ENCODE measurements at regions not wholly inside any gene's neighbourhood (a gene's known extent, or its start where the extent isn't known, plus 50 kb on each side); places are given as distances from the start of the nearest gene placed in this dataset.
"Not testable (repeated sequence)": the region's sequence is repeated elsewhere in the genome, so short reads cannot be mapped to it uniquely, and the experiment has no call there.

DNA sequence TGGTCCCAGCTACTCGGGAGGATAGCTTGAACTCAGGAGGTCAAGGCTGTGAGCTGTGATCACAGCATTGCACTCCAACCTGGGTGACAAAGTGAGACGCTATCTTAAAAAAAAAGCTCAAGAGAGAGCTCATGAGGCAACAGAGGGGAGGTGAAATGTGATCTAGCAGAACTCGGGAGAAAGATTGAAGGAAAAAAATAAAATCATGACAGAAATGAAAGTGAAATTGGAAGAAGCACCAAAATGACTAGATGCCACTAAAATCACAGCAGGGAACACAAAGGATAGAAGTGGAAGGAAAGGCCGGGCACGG lies 109.4 kb upstream of the BNIP2 start:
- no peak for FAIRE-seq
- no peak for DNase-seq (ENCODE audit: insufficient read length, low spot score)
- TF ChIP-seq TAF1 (IDR thresholded peaks at IDR 0.05; ENCODE audit: low read depth, low read length) = no peak
- TF ChIP-seq POU2F2 (IDR thresholded peaks at IDR 0.05; ENCODE audit: low read depth, low read length) = no peak
- TF ChIP-seq POLR2A (IDR thresholded peaks at IDR 0.05; ENCODE audit: low read depth, low read length) = no peak
- TF ChIP-seq POLR2AphosphoS5 (IDR thresholded peaks at IDR 0.05; ENCODE audit: low read depth, low read length) = no peak
- no peak for TF ChIP-seq PAX5 (IDR thresholded peaks at IDR 0.05; ENCODE audit: insufficient read depth, low read length, severe bottlenecking)
- no peak for TF ChIP-seq SPI1 (IDR thresholded peaks at IDR 0.05; ENCODE audit: low read depth, low read length)

- no peak for FAIRE-seq
- DNase-seq (ENCODE audit: insufficient read length, low spot score) = no peak
- no peak for TF ChIP-seq POU2F2 (IDR thresholded peaks at IDR 0.05; ENCODE audit: low read depth, low read length)
- TF ChIP-seq POLR2AphosphoS5 (IDR thresholded peaks at IDR 0.05; ENCODE audit: low read depth, low read length) = no peak
- TF ChIP-seq PAX5 (IDR thresholded peaks at IDR 0.05; ENCODE audit: insufficient read depth, low read length, severe bottlenecking) = no peak
- no peak for TF ChIP-seq TAF1 (IDR thresholded peaks at IDR 0.05; ENCODE audit: low read depth, low read length)
- TF ChIP-seq POLR2A (IDR thresholded peaks at IDR 0.05; ENCODE audit: low read depth, low read length) = no peak
- TF ChIP-seq SPI1 (IDR thresholded peaks at IDR 0.05; ENCODE audit: low read depth, low read length) = no peak
These were observed 108.9 kb upstream of the BNIP2 start for GRCh38 chr15:59797756-59798604.

GRCh38 chr15:59794229-59794886 lies 105.2 kb upstream of the BNIP2 start:
- FAIRE-seq (peak; percentile 13), DNase-seq (ENCODE audit: insufficient read length, low spot score) (no peak)
- TF ChIP-seq POLR2AphosphoS5 (IDR thresholded peaks at IDR 0.05; ENCODE audit: low read depth, low read length) (no peak), TAF1 (IDR thresholded peaks at IDR 0.05; ENCODE audit: low read depth, low read length) (no peak), POU2F2 (IDR thresholded peaks at IDR 0.05; ENCODE audit: low read depth, low read length) (no peak), SPI1 (IDR thresholded peaks at IDR 0.05; ENCODE audit: low read depth, low read length) (no peak), PAX5 (IDR thresholded peaks at IDR 0.05; ENCODE audit: insufficient read depth, low read length, severe bottlenecking) (no peak), POLR2A (IDR thresholded peaks at IDR 0.05; ENCODE audit: low read depth, low read length) (no peak)

DNA sequence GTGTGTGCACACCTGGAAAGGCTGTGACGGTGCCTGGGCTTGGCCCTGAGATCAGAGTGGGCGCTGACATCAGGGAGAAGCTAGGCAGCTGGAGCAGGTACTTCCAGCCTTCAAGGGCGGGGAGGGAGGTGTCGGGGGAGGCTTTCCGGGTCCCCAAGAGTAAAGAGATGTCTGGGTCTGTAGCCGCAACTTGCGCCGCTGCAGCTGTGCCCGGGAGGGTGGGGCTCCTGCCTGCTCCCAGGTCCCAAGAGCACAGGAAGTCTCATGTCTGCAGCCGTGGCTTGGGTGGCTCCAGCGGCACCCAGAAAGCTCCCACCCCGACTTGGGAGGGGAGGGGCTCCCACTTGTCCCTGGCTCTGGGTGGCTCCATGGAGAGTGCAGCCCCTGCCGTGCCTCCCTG lies 103.2 kb upstream of the BNIP2 start:
- FAIRE-seq (no peak), DNase-seq (ENCODE audit: insufficient read length, low spot score) (no peak)
- TF ChIP-seq SPI1 (IDR thresholded peaks at IDR 0.05; ENCODE audit: low read depth, low read length) (no peak), POLR2A (IDR thresholded peaks at IDR 0.05; ENCODE audit: low read depth, low read length) (no peak), POLR2AphosphoS5 (IDR thresholded peaks at IDR 0.05; ENCODE audit: low read depth, low read length) (no peak), TAF1 (IDR thresholded peaks at IDR 0.05; ENCODE audit: low read depth, low read length) (no peak), POU2F2 (IDR thresholded peaks at IDR 0.05; ENCODE audit: low read depth, low read length) (no peak), PAX5 (IDR thresholded peaks at IDR 0.05; ENCODE audit: insufficient read depth, low read length, severe bottlenecking) (no peak)

- TF ChIP-seq TAF1 (IDR thresholded peaks at IDR 0.05; ENCODE audit: low read depth, low read length) = no peak
- no peak for TF ChIP-seq POLR2A (IDR thresholded peaks at IDR 0.05; ENCODE audit: low read depth, low read length)
- no peak for TF ChIP-seq PAX5 (IDR thresholded peaks at IDR 0.05; ENCODE audit: insufficient read depth, low read length, severe bottlenecking)
- TF ChIP-seq SPI1 (IDR thresholded peaks at IDR 0.05; ENCODE audit: low read depth, low read length) = no peak
- TF ChIP-seq POU2F2 (IDR thresholded peaks at IDR 0.05; ENCODE audit: low read depth, low read length) = no peak
- TF ChIP-seq POLR2AphosphoS5 (IDR thresholded peaks at IDR 0.05; ENCODE audit: low read depth, low read length) = no peak
- no peak for FAIRE-seq
These were observed 102.6 kb upstream of the BNIP2 start for GRCh38 chr15:59791755-59792154.

DNA sequence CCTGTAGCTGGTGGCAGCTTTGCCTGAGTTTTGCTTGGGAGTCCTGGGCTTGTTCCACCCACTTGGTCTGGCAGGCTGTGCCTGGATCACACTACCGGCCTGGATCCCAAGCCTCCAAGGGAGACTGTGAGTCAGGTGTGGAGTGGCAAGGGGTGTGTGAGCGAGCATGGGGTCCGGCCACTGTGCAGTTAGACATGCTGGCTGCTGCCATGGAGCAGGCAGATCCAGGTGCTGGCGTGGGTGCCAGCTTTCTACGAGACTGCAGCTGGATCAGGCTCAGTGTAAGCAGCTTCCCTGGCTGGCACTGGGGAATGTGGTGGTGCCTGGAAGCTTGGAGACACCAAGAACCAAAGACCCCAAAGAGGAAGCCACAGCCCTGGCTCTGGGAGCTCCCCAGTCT lies 102.0 kb upstream of the BNIP2 start:
- TF ChIP-seq POLR2A (IDR thresholded peaks at IDR 0.05; ENCODE audit: low read depth, low read length) = no peak
- TF ChIP-seq PAX5 (IDR thresholded peaks at IDR 0.05; ENCODE audit: insufficient read depth, low read length, severe bottlenecking) = no peak
- TF ChIP-seq SPI1 (IDR thresholded peaks at IDR 0.05; ENCODE audit: low read depth, low read length) = no peak
- no peak for TF ChIP-seq POU2F2 (IDR thresholded peaks at IDR 0.05; ENCODE audit: low read depth, low read length)
- TF ChIP-seq POLR2AphosphoS5 (IDR thresholded peaks at IDR 0.05; ENCODE audit: low read depth, low read length) = no peak
- TF ChIP-seq TAF1 (IDR thresholded peaks at IDR 0.05; ENCODE audit: low read depth, low read length) = no peak
- FAIRE-seq (no peak), DNase-seq (ENCODE audit: insufficient read length, low spot score) (no peak)

More at GRCh38 chr15:59791755-59792154, 102.6 kb upstream of the BNIP2 start:
- DNase-seq (ENCODE audit: insufficient read length, low spot score) = no peak

- not testable (repeated sequence) for DNase-seq (ENCODE audit: insufficient read length, low spot score); FAIRE-seq
These were observed 97.3 kb upstream of the BNIP2 start for GRCh38 chr15:59786466-59786865.

- DNase-seq (ENCODE audit: insufficient read length, low spot score); FAIRE-seq: not testable (repeated sequence)
These were observed 96.9 kb upstream of the BNIP2 start for GRCh38 chr15:59785981-59786380.

DNA sequence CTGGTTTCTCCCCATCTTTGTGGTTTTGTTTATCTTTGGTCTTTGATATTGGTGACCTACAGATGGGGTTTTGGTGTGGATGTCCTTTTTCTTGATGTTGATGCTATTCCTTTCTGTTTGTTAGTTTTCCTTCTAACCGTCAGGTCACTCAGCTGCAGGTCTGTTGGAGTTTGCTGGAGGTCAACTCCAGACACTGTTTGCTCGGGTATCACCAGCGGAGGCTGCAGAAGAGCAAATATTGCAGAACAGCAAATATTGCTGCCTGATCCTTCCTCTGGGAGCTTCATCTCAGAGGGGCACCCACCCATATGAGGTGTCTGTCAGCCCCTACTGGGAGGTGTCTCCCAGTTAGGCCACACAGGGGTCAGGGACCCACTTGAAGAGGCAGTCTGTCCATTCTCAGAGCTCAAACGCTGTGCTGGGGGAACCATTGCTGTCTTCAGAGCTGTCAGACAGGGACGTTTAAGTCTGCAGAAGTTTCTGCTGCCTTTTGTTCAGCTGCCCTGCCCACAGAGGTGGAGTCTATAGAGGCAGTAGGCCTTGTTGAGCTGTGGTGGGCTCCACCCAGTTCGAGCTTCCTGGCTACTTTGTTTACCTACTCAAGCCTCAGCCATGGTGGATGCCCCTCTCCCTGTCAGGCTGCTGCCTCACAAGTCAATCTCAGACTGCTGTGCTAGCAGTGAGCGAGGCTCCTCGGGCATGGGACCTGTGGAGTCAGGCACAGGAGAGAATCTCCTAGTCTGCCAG lies 94.8 kb upstream of the BNIP2 start:
- DNase-seq (ENCODE audit: insufficient read length, low spot score); FAIRE-seq: not testable (repeated sequence)

- FAIRE-seq (no peak), DNase-seq (ENCODE audit: insufficient read length, low spot score) (no peak)
- TF ChIP-seq TAF1 (IDR thresholded peaks at IDR 0.05; ENCODE audit: low read depth, low read length) (no peak), POLR2A (IDR thresholded peaks at IDR 0.05; ENCODE audit: low read depth, low read length) (no peak), POU2F2 (IDR thresholded peaks at IDR 0.05; ENCODE audit: low read depth, low read length) (no peak), POLR2AphosphoS5 (IDR thresholded peaks at IDR 0.05; ENCODE audit: low read depth, low read length) (no peak), SPI1 (IDR thresholded peaks at IDR 0.05; ENCODE audit: low read depth, low read length) (no peak), PAX5 (IDR thresholded peaks at IDR 0.05; ENCODE audit: insufficient read depth, low read length, severe bottlenecking) (no peak)
These were observed 90.0 kb upstream of the BNIP2 start for GRCh38 chr15:59779110-59779509.

Measured in GM12891 (cell line).